HG02852 (cell line): ENCODE measurements at regions not wholly inside any gene's neighbourhood (a gene's known extent, or its start where the extent isn't known, plus 50 kb on each side); places are given as distances from the start of the nearest gene placed in this dataset.
"Not testable (repeated sequence)": the region's sequence is repeated elsewhere in the genome, so short reads cannot be mapped to it uniquely, and the experiment has no call there.

Experiments
- ATAC-seq: cut with Tn5 transposase; IDR thresholded peaks from one replicate; pipeline ENCODE4 v1.9.1; 2021; ENCODE audit warnings: mild to moderate bottlenecking, moderate library complexity; ENCODE audit not compliant: unreplicated experiment

GRCh38 chr5:136924490-136924889, 559.1 kb upstream of the TRPC7 start:
- no peak for ATAC-seq

- ATAC-seq, result no peak
Observed at GRCh38 chr5:136910625-136911024, 545.3 kb upstream of the TRPC7 start.

GRCh38 chr5:136909906-136910305, 544.6 kb upstream of the TRPC7 start:
- ATAC-seq, result no peak

- ATAC-seq, result no peak
Observed at GRCh38 chr5:136907371-136907770, 542.0 kb upstream of the TRPC7 start.

- no peak for ATAC-seq
Observed at GRCh38 chr5:136906545-136906944, 541.2 kb upstream of the TRPC7 start.

GRCh38 chr5:136905571-136905970, 540.2 kb upstream of the TRPC7 start:
- no peak for ATAC-seq

GRCh38 chr5:136894070-136894469, 528.7 kb upstream of the TRPC7 start:
- ATAC-seq, result no peak

- ATAC-seq, result no peak
Observed at GRCh38 chr5:136892000-136892399, 526.7 kb upstream of the TRPC7 start.

GRCh38 chr5:136891175-136891972, 526.0 kb upstream of the TRPC7 start:
- ATAC-seq, result no peak

GRCh38 chr5:136890431-136891148, 525.2 kb upstream of the TRPC7 start:
- ATAC-seq, result no peak

GRCh38 chr5:136886608-136887007, 521.3 kb upstream of the TRPC7 start:
- no peak for ATAC-seq

- ATAC-seq, result no peak
Observed at GRCh38 chr5:136864960-136865359, 499.6 kb upstream of the TRPC7 start.

- no peak for ATAC-seq
Observed at GRCh38 chr5:136856648-136857047, 491.3 kb upstream of the TRPC7 start.

GRCh38 chr5:136853971-136854370, 488.6 kb upstream of the TRPC7 start:
- no peak for ATAC-seq

GRCh38 chr5:136840601-136841000, 475.3 kb upstream of the TRPC7 start:
- ATAC-seq, result no peak

GRCh38 chr5:136836093-136836492, 470.7 kb upstream of the TRPC7 start:
- ATAC-seq, result no peak

GRCh38 chr5:136820848-136821247, 455.5 kb upstream of the TRPC7 start:
- no peak for ATAC-seq

GRCh38 chr5:136819526-136820302, 454.4 kb upstream of the TRPC7 start:
- no peak for ATAC-seq

- ATAC-seq, result no peak
Observed at GRCh38 chr5:136816327-136816726, 451.0 kb upstream of the TRPC7 start.

GRCh38 chr5:136814619-136815378, 449.5 kb upstream of the TRPC7 start:
- ATAC-seq, result no peak

- not testable (repeated sequence) for ATAC-seq
Observed at GRCh38 chr5:136812270-136812669, 446.9 kb upstream of the TRPC7 start.
